ENCODE measurements at regions not wholly inside any gene's neighbourhood (a gene's known extent, or its start where the extent isn't known, plus 50 kb on each side); places are given as distances from the start of the nearest gene placed in this dataset.
"Not testable (repeated sequence)": the region's sequence is repeated elsewhere in the genome, so short reads cannot be mapped to it uniquely, and the experiment has no call there.

DNA sequence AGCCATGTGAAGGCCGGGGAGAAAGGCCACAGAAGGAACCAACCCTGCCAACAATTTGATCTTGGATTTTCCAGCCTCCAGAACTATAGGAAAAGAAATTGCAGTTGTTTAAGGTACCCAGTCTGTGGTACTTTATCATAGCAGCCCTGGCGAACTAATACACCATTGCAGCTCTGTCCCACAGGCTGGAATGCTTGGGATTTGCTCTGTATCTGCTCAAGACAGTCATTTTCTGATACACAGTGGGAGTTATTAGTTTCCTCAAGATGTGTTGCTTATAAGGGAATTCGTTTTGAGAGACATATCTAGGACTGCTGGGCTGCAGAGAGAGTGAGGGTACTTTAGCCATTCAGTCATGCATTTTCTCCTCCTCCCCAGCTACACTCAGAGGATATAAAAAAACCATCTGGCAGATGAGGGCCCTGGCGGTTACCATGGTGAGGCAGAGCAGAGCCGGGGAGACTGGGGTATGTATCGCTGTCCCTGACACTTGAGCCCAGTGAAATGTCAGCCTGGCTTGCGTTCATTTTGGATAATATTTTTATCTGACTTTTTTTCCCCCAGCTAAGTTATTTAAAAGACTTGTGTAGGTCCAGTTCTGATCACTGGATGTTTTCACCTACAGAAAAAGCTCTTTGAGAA lies 104.6 kb downstream of the DIRAS3 start:
- DNase-seq: peak; percentile 80

DNA sequence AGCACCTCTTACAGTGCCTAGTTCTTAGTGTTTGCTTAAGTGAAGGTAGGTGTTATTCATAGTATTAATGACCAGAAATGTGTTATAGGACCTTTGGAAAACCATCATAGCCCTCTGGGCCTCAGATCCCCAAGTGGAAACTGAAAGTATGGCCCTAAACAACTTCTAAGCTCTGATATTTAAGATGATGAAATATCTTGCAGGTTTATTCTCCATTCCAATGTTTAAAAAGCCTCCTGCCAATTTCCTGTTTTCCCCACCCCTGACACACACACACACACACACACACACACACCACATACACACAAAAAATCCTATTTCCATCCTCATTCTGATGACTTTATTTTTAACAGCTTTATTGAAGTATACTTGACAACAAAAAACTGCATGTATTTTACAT lies 108.2 kb downstream of the DIRAS3 start:
- DNase-seq: no peak

DNA sequence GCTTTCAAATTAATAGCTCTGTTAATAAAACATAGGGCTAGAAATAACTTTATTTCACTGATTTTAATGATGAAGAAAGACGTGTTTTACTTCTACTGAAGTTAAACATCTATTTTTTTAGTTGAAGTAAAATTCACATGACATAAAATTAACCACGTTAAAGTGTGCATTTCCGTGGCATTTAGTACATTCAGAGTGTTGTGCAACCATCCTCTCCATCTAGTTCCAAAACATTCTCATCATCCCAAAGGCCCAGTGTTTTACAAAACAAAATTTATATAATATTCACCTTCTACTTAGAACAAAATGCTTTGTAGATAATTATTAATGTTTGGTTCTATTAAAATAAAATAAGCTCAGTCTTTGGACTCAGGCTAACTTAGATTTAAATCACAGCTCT lies 108.5 kb upstream of the GNG12 start:
- no peak for DNase-seq

DNA sequence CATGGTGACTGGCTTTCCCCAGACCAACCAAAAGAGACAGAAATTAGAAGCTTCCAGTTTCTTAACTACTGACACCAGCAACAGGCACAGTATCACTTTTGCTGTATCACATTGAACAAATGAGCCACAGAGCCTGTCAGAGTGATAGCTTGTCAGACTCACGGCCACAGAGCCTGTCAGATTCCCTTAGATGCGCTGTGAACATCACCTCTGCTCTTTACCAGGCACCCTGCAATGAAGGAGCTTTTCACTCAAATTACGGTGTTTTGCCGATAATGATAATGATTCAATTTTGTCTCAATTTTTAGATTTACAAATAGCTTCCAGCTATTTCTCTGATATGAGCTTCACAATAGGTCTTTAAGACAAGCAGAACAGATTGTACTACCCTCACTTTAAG lies 107.9 kb upstream of the GNG12 start:
- peak; percentile 73 for DNase-seq

DNA sequence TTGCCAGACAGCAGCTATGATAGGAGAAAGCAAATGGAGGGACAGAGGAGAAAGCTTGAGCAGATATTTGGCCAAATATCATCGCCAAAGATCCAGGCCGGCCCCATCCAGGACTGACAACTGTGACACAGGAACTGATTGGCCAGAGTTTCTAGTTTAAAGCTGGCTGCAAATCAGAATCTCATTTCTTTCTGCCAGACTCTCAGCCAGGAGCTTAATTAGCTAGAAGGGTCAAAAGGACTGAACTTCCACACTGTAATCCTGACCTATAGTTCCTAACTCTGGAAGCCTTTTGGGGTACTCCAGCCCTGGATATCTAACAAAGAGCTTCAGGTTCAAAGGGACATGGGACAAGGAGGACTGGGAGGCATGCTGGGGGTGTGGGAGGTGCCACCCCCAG lies 106.7 kb upstream of the GNG12 start:
- DNase-seq: no peak

DNA sequence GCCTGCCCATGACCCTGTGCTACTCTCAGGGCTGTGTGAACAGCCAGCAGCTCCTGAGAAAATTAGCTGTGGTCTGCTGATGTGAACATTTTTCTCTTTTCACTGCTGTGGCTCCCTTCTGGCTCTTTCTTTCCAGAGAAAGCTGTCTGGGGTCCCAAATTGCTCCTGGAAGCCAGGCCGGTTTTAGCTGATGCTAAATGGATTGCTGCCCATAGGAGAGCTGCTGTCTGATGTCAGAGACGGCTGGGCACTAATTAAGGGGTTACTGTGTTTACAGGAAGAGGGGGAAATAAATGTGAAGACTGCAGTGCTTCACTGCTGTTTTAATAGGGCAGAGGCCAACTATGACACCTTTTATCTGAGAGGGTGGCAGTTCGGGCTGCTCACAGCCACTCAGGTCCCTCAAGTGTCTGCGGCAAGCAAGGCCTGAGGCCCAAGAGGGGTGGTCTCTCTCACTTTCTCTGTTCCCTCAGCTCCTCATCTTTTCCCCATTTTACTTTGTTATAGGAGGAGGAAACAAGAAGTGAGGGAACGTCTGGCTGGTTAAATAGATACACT lies 106.0 kb upstream of the GNG12 start:
- peak; percentile 77 for DNase-seq

DNA sequence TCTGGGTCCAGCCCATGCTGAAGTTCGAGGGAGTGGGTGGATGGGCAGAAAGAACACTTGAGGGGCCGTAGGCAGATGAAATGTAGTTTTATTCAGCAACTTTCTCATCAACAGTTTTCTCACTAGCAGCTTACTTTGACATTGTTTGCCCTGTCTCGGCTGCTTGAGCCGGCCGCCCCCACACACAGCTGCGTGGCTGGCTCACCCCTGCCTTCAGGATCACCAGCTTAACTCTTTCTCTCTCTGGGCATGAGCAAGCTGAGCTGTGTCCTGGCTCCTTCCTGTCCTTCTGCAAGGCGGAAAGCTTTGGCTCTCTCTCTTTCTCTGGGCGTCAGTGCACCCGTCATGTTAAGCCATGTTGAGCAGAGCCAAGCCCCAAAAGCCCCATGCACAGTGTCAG lies 104.4 kb upstream of the GNG12 start:
- no peak for DNase-seq

DNA sequence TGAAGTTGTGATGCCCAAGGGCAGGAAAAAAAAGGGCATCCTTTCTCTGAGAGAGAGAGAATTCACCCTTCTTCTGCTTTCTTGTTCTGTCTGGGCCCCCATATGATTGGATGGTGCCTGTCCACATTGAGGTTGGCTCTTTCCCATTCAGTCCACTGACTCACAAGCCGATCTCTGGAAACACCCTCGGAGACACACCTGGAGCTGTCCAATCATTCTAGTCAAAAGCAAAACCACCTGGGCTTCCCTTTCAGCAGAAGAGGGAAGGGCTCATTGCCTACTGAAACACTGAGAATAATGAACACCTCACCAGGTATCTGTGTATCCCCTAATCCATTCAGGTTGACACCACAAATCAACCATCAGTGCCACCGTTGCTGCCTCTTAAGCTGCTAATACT lies 103.7 kb upstream of the GNG12 start:
- DNase-seq: no peak

DNA sequence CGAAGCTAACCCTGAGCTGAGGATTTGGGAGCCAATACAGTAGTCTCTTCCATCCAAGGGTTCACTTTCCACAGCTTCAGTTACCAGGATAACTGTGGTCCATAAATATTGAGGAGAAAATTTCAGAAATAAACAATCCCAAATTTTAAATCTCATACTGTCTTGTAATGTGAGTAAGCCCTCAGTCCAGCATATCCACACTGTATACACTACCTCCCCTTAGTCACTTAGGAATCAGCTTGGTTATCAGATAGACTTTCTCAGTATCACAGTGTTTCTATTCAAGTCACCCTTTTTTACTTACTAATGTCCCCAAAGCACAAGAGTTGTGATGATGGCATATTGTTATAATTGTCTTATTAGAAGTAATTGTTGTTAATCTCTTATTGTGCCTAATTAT lies 102.3 kb upstream of the GNG12 start:
- no peak for DNase-seq

DNA sequence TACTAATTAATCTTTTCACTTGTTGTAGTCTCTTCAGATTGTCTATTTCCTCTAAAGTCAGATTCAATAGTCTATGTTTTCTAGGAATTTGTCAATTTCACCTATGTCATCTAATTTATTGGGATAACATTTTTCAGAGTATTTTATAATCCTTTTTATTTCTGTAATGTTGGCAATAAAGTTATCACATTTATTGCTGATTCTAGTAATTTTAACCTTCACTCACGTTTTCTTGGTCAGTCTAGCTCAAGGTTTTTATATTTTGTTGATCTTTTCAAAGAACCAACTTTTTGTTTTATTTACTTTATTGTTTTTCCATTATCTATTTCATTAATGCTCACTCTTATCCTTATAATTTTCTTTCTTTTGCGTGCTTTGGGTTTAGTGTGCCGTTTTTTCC lies 97.9 kb upstream of the GNG12 start:
- DNase-seq: no peak

DNA sequence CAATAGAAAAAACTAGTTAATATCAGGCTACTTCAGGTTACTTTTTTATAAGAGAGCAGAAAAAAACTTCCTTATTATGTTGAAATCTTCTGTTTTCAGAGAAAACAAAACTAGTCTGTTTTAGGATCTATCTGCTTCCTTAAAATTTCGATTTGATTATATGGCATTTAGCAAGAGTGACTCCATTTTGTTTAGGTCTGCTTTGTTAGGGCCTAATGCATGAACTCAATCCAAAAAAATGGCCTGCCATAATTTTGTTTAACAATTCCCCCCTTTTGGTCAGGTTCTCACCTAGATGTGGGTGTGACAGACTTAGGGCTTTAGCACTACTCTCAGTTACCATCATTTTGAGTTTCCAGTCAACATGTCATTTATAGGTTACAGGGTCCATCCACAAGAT lies 89.8 kb upstream of the GNG12 start:
- no peak for DNase-seq

DNA sequence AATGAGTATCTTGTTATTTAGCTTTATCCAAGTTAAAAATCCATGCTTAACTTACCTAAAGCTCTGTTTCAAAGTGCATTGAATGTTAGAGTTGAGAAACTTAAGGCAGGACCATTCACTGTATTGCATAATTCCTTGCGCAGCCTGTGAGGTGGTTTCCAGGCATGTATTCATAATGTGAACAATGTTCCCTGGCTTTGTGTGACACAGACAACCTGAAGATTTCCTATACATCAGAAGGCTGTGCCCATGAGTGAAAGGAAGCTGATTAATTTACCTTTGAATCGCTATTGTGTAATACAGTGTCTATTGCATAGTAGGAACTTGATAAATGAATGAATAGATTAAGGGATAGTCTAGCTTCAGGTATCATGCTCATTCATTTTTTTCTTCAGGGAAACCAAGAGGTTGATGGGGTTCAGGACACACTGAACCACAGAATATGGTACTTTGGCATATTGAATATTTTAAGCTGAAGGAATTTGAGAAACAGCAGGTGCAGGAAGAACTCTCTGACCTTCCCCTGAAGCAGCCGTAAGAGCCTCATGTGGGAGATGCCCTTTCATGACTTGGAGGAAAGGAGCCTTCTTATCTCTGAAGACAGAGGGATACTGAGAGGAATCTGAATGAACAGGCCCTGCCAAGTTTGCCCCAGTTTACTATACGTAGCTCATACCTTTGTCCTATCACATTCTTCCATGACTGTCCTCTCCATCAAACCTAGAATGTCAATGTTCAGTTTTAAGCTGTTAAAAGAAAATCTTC lies 88.6 kb upstream of the GNG12 start:
- DNase-seq: no peak

DNA sequence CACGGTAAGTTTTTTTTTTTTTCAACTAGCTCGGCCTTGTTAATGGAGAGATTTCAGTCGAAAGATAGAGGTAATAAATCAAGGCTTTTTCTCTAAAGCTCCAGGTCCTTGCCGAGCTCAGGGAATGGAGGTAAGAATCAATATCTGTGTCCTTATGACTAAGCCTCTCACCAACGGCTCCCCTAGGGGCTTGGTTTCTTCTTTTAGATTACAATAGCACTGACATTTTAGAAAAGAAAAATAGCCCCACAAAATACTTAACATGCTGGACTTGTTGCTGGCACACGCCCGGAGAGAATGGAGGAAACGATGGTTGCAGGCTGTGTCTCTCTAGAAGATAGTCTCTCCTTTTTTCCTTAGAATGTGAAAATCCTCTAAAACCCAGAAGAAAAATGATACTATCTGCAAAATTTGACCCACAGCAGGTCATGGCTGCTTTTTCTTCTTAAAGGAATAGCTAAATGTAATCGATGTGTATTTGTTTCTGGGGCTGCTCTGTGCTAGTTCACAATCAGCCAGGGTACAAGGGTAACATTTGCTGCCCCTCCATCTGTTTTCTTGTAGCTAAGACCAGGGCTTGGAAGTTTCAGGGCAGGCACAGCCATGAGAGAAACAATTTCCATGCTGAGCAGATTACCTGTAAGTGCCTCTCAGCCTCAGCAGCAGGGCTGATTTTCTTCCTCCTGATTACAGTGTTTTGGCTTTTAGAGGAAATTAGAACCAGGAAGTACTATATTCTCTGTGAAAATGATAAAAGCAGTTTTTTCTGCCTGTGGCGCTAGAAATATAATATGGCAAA lies 86.2 kb upstream of the GNG12 start:
- peak; percentile 87 for DNase-seq

DNA sequence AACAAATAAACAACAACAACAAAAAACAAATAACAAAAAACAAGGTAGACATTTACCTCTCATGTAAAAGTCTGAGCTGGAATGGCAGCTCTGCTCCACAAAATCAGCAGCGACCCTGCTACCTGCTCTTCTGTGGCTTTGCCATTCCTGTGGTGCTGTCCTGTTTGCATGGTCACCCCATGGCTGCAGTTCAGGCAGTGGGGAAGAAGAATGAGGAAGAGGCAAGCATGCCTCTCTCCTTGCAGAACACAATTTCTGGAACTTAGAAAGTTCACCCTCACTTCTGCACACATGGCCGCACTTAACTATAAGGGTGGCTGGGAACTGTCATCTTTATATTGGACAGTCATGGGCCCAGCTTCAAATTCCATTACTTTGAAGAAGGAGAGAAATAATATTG lies 84.8 kb upstream of the GNG12 start:
- DNase-seq: no peak

DNA sequence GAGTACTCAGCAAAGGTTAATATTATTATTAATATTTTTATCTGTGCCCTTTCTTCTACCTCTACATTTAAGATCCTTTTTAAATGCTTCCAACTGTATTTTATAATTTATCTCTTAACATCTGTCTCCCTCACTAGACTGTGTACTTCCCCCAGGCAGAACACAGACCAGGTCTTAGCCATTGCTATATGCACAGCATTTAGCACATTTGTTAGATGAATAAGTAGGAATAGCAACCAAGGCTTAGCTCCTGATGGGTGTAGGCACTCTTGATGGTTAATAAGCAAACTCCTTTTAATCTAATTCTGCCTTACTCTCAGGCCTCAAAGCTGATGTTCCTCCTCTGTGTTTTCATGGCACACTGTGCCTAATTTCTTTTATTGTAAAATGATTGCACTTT lies 83.7 kb upstream of the GNG12 start:
- DNase-seq: no peak

DNA sequence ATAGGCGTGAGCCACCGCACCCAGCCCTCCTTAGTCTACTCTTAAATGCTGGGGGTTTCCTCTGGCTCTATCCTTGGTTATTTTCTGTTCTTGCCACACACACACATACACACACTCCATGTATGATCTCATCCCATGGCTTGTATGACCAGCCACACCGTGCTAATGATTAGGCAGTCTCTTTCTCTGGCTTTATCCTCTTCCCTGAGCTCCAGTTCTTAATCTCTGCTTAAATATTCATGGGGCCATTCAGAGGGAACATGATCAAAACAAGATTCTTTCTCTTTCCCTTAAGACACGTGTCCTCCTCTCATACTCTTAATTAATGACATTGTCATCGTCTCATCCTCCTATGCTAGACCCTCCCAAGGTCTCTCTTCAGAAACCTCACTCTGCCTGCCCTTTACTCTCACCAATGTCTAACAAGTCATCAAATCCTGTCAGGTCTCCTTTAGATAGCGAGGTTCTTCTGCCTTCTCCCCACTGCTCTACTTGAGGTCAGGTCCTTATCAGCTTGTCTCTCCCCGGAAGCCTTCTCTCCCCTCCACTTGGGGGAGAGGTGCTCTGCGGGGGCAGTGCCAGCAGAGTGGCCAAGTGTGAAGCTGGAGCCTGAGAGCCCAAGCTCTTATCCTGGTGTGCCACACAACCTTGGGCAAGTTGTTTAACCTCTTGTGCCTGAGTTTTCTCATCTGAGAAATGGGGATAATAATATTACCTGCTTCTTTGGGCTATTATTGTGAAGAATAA lies 83.0 kb upstream of the GNG12 start:
- no peak for DNase-seq

DNA sequence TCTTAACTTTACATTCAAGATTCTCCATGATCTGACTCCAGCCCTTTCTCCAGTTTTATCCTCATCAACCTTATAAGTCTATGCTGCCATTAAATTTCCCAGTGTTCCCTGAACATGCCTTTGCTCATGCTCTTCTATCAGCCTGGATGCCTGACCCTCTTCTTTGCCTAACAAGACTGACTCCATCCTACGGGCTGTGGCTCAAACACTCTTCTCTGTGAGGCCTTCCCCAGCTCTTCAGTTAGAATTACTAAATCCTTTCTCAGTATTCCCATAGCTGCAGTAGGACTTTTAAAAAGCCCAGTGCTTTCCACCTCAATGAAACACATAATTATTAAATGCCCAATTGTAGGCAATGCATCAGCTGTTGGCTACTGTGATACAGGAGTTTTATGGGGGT lies 76.5 kb upstream of the GNG12 start:
- DNase-seq: no peak

DNA sequence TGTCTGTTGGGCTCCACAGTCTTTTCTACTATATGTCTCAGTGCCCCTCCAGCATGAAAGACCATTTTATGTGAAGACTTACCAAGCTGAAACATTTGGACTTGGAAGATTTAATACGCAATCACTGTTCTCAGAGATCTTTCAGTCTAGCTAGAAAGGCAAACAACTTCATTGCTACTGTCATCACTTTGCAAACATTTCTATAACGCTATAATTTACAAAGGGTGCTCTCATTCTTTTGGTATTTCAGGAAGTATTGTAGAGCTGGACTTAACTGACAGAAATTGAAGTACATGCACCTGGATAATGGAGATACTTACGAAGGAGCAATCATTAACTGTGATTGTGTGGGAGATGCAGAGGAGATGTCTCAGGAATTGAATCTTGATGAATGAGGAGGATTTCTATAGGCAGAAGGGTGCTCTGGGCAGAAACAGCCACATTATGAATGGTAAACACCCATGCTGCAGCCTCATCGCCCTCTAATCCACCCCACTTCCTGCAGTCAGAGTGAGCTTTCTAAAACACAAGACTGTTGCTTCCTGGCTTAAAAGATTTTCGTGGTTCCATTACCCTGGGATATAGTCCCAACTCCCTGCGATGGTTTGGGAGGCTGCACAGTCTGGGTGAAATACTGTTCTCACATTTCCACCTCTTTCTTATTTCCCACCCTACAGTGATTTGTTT lies 75.1 kb upstream of the GNG12 start:
- DNase-seq: no peak

DNA sequence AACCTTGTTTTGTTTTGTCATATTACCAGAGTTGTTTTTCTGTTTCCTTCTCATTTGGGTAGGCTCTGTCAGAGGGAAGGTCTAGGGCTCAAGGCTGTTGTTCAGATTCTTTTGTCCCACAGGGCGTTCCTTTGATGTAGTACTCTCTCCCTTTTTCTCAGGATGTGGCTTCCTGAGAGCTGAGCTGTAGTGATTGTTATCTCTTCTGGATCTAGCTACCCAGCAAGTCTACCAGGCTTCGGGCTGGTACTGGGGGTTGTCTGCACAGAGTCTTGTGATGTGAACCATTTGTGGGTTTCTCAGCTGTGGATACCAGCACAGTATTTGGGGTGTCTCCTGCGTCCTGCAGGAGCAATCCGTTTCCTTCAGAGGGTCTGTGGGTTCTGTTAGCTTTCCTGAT lies 74.2 kb upstream of the GNG12 start:
- not testable (repeated sequence) for DNase-seq

DNA sequence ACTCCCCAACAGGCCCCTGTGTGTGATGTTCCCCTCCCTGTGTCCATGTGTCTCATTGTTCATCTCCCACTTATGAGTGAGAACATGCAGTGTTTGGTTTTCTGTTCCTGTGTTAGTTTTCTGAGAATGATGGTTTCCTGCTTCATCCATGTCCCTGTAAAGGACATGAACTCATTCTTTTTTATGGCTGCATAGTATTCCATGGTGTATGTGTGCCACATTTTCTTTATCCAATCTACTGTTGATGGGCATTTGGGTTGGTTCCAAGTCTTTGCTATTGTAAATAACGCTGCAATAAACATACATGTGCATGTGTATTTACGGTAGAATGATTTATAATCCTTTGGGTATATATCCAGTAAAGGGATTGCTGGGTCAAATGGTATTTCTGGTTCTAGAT lies 72.7 kb upstream of the GNG12 start:
- not testable (repeated sequence) for DNase-seq

DNA sequence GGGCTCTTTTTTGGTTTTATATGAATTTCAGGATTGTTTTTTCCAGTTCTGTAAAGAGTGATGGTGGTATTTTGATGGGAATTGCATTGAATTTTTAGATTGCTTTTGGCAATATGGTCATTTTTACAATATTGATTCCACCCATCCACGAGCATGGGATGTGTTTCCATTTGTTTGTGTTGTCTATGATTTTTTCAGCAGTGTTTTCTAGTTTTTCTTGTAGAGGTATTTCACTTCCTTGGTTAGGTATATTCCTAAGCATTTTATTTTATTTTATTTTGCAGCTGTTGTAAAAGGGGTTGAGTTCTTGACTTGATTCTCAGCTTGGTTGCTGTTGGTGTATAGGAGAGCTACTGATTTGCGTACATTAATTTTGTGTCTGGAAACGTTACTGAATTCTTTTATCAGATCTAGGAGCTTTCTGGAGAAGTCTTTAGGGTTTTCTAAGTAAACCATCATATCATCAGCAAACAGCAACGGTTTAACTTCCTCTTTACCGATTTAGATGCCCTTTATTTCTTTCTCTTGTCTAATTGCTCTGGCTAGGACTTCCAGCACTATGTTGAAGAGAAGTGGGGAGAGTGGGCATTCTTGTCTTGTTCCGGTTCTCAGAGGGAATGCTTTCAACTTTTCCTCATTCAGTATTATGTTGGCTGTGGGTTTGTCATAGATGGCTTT lies 69.4 kb upstream of the GNG12 start:
- DNase-seq: not testable (repeated sequence)

All from NCI-H2227 treated with DMSO at 0.1 percent for 48 hours (cell line).